Stomach (tissue), 4 donors: ENCODE measurements at regions not wholly inside any gene's neighbourhood (a gene's known extent, or its start where the extent isn't known, plus 50 kb on each side); places are given as distances from the start of the nearest gene placed in this dataset.
"Not testable (repeated sequence)": the region's sequence is repeated elsewhere in the genome, so short reads cannot be mapped to it uniquely, and the experiment has no call there.

Source experiments
- POLR2A ChIP-seq, 4 donors: fragments of 450-650 bp; IDR thresholded peaks; one replicate each; pipeline ENCODE4 v1.6.1; 2016; ENCODE audit warnings: antibody characterized with exemption in 4 of 4, control low read depth in 2 of 4, mild to moderate bottlenecking in 1 of 4, moderate library complexity in 1 of 4
- POLR2AphosphoS5 ChIP-seq, 3 donors: sonication (generic); formaldehyde crosslinking; IDR thresholded peaks; one replicate each; pipeline ENCODE4 v1.6.1; 2016; ENCODE audit warnings: antibody characterized with exemption in 3 of 3
- TF ChIP-seq, protein P1 (sequence below), 7 experiments: fragments of 450-650 bp in 4 of 7; fragments of 200-600 bp in 3 of 7; sonication (generic) in 3 of 7; IDR thresholded peaks; one replicate each; pipeline ENCODE4 v1.5.1; 2016 to 2019; ENCODE audit warnings: antibody characterized with exemption in 7 of 7, control low read depth in 2 of 7, mild to moderate bottlenecking in 1 of 7

DNA sequence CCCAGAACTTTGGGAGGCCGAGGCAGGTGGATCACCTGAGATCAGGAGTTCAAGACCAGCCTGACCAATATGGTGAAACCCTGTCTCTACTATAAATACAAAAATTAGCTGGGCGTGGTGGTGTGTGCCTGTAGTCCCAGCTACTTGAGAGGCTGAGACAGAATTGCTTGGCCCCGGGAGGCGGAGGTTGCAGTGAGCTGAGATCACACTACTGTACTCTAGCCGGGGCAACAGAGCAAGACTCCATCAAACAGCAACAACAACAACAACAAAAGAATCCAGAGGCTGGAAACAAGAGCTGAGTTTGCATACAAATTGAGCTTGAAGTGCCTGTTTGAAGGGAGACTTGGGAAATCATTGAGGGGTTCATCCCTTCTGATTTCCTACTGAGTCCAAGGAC lies 52.9 kb upstream of the TAC4 start:
- TF ChIP-seq POLR2A, POLR2AphosphoS5 (IDR thresholded peaks at IDR 0.05): not testable (repeated sequence)
- TF ChIP-seq, protein P1, sequence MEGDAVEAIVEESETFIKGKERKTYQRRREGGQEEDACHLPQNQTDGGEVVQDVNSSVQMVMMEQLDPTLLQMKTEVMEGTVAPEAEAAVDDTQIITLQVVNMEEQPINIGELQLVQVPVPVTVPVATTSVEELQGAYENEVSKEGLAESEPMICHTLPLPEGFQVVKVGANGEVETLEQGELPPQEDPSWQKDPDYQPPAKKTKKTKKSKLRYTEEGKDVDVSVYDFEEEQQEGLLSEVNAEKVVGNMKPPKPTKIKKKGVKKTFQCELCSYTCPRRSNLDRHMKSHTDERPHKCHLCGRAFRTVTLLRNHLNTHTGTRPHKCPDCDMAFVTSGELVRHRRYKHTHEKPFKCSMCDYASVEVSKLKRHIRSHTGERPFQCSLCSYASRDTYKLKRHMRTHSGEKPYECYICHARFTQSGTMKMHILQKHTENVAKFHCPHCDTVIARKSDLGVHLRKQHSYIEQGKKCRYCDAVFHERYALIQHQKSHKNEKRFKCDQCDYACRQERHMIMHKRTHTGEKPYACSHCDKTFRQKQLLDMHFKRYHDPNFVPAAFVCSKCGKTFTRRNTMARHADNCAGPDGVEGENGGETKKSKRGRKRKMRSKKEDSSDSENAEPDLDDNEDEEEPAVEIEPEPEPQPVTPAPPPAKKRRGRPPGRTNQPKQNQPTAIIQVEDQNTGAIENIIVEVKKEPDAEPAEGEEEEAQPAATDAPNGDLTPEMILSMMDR (IDR thresholded peaks at IDR 0.05) = not testable (repeated sequence)
